Left ventricle myocardium inferior (tissue), 1 donor: ENCODE measurements at regions not wholly inside any gene's neighbourhood (a gene's known extent, or its start where the extent isn't known, plus 50 kb on each side); places are given as distances from the start of the nearest gene placed in this dataset.

ENCODE experiments used
- DNase-seq: peaks from one replicate; pipeline ENCODE4 v3.0.0-alpha.2; 2020
- H3K27ac ChIP-seq: fragments of 200-600 bp; replicated peaks from 2 replicates; pipeline ENCODE4 v1.8.0; 2021
- H3K27me3 ChIP-seq: fragments of 200-600 bp; 2 replicates; pipeline ENCODE4 v1.8.0; 2021; ENCODE audit warnings: low read depth
- H3K36me3 ChIP-seq: fragments of 200-600 bp; 2 replicates; pipeline ENCODE4 v1.8.0; 2021
- H3K4me1 ChIP-seq: fragments of 200-600 bp; 2 replicates; pipeline ENCODE4 v1.8.0; 2021
- H3K4me3 ChIP-seq: fragments of 200-600 bp; 2 replicates; pipeline ENCODE4 v1.8.0; 2021; ENCODE audit warnings: mild to moderate bottlenecking, moderate library complexity
- H3K9me3 ChIP-seq: fragments of 200-600 bp; replicated peaks from 2 replicates; pipeline ENCODE4 v1.8.0; 2021
- intact Hi-C: fragments of 100-400 bp; cut with micrococcal nuclease; formaldehyde crosslinking; loops from one replicate; pipeline ENCODE4 v1.11.0; 2022
- TF ChIP-seq, protein P1 (sequence below): fragments of 200-600 bp; IDR thresholded peaks from 2 replicates; pipeline ENCODE4 v1.8.0; 2021; ENCODE audit warnings: antibody characterized with exemption, mild to moderate bottlenecking, borderline replicate concordance
- donor health status: DM: no; HTN: yes; CAD: no; lungs with severe emphysema.

DNA sequence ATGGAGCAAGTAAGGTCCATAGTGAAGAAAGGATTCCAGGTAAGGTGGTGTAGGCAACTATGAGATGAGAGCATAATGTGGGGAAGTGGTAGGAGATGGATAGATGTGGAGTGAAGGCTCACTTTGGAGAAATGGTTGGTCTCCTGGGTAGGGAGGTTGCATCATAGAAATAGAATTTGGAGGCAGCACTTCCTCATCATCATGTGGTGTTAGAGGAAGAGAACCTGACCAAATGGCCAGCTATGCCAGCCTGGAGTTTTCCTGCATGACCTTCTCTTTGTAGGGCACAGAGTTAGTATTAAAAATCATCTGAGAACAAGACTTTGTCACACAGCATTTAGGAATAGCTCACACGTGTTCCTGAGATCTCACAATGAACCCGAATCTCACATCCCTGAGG is 126.7 kb upstream of the CXCL12 start:
- Histone ChIP-seq H3K4me3 (no peak overlapping the region), H3K36me3 (no peaks in the 10 kb centered on the region), H3K27me3 (no peaks in the 10 kb centered on the region), H3K4me1 (no peaks in the 10 kb centered on the region), H3K9me3 (no peaks in the 10 kb centered on the region), H3K27ac (no peak overlapping the region)
- TF ChIP-seq, protein P1, sequence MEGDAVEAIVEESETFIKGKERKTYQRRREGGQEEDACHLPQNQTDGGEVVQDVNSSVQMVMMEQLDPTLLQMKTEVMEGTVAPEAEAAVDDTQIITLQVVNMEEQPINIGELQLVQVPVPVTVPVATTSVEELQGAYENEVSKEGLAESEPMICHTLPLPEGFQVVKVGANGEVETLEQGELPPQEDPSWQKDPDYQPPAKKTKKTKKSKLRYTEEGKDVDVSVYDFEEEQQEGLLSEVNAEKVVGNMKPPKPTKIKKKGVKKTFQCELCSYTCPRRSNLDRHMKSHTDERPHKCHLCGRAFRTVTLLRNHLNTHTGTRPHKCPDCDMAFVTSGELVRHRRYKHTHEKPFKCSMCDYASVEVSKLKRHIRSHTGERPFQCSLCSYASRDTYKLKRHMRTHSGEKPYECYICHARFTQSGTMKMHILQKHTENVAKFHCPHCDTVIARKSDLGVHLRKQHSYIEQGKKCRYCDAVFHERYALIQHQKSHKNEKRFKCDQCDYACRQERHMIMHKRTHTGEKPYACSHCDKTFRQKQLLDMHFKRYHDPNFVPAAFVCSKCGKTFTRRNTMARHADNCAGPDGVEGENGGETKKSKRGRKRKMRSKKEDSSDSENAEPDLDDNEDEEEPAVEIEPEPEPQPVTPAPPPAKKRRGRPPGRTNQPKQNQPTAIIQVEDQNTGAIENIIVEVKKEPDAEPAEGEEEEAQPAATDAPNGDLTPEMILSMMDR: no peak
- intact Hi-C loops: no loop called here
- no peak for DNase-seq

DNA sequence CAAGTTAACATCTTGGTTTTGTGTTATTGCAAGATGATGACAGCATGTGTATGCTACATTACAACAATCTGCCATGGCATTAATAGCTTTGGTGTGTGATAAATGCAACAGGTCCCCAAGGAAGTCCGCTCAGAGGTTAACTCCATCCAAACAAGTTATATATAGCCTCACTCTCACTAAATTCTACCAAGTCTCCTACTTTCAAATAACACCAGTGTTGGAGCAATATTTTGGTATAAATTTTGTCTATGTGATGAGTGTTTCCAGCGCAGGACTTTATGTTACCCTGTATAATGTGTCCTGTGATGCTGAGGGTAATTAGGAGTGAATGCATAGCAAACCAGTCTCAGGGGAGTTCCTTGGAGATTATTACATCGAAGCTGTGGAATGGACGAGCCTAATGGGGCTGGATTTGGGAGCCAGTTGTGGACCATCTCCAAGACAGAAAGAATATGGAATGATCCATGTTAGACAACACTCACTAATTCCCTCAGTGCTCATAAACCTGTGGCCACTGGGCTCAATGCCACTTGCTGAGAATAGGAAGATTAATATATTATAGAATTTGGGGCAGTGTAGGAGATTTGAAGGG is 127.6 kb upstream of the CXCL12 start:
- H3K4me3 ChIP-seq: no peak overlapping the region
- H3K4me1 ChIP-seq: no peaks in the 10 kb centered on the region
- H3K27ac ChIP-seq: no peak overlapping the region
- intact Hi-C loops: no loop called here
- TF ChIP-seq, protein P1: no peak
- no peak for DNase-seq
- H3K36me3 ChIP-seq: no peaks in the 10 kb centered on the region
- no peaks in the 10 kb centered on the region for H3K9me3 ChIP-seq
- H3K27me3 ChIP-seq: no peaks in the 10 kb centered on the region

DNA sequence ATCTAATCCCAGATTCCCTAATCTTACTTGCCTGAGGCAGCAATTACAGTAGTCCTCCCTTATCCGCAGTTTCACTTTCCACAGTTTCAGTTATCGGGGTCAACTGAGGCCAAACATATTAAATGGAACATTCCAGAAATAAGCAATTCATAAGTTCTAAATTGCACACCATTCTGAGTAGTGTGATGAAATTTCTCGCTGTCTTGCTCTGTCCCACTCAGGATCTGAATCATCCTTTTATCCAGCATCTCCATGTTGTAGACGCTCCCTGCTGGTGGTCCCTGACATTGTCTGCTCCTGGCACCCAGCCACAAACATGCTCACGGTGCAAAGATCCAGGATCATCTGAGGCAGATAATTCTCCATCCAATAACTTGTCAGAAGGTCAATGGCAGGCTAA is 128.7 kb upstream of the CXCL12 start:
- Histone ChIP-seq H3K27me3 (no peaks in the 10 kb centered on the region), H3K9me3 (no peaks in the 10 kb centered on the region), H3K4me3 (no peak overlapping the region), H3K36me3 (no peaks in the 10 kb centered on the region), H3K4me1 (no peaks in the 10 kb centered on the region), H3K27ac (no peak overlapping the region)
- TF ChIP-seq, protein P1: no peak
- intact Hi-C loops: no loop called here
- no peak for DNase-seq

DNA sequence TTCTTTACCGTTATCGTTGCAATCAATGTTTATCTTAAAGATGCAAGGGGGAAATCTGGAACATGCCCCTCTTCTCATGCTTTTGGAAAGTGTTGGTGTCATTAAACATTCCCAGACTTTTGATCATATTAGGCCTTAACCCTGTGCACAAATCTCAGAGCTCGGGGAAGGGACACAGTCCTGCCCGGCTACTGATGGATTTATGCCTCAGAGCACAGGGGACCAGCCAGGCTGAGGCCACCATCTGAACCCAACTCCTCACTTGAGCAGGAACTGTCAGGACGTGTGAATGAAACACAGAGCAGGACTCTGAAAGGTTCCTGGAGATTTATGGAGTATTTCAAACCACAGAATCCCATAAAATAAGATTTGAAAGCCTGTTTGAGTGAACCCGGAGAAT is 132.0 kb upstream of the CXCL12 start:
- Histone ChIP-seq H3K36me3 (no peaks in the 10 kb centered on the region), H3K27me3 (no peaks in the 10 kb centered on the region), H3K4me1 (no peaks in the 10 kb centered on the region), H3K9me3 (peaks cover 9% of the 10 kb centered on the region), H3K27ac (no peak overlapping the region), H3K4me3 (no peak overlapping the region)
- intact Hi-C loops: no loop called here
- DNase-seq: no peak
- TF ChIP-seq, protein P1: no peak

DNA sequence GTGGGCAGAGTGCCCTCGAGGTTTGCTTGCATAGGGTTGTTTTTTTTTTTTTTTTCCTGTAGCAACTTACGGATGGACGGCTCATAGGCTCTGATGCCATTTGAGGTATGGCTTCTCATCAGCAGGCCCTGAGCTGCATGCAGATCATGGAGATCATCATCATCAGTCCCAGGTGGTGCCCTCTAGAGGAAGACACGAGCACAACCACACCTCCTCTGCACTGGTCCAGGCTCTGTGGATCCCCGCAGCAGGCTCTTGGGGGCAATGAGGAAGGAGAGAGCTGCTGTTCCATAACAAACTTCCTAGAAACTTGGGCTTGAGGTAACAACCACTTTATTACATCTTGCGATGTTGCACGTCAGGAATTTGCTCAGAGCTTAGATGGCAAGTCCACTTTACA is 132.7 kb upstream of the CXCL12 start:
- TF ChIP-seq, protein P1: peak; percentile 33
- intact Hi-C loops: no loop called here
- H3K27me3 ChIP-seq: no peaks in the 10 kb centered on the region
- H3K27ac ChIP-seq: no peak overlapping the region
- no peaks in the 10 kb centered on the region for H3K4me1 ChIP-seq
- peaks cover 11% of the 10 kb centered on the region for H3K9me3 ChIP-seq
- no peak overlapping the region for H3K4me3 ChIP-seq
- DNase-seq: no peak
- H3K36me3 ChIP-seq: no peaks in the 10 kb centered on the region
